ENCODE measurements at regions not wholly inside any gene's neighbourhood (a gene's known extent, or its start where the extent isn't known, plus 50 kb on each side); places are given as distances from the start of the nearest gene placed in this dataset.

DNA sequence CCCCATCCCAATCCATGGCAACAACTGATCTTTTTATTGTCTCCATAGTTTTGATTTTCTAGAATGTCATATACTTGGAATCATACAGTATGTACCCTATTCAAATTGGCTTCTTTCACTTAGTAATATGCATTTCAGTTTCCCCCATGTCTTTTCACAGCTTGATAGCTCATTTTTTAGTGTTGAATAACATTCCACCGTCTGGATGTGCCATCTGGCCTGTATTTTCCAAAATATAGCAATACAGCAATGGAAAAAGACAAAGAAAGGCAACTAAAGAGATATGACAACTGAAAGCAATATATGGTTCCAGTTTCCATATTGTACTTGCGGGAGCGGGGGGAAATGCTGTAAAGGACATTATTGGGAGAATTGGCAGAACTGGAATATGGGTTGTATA is 166.4 kb upstream of the NT5E start:
- TF ChIP-seq EZH2 (IDR thresholded peaks at IDR 0.05; ENCODE audit: insufficient read depth, poor library complexity, severe bottlenecking), result no peak
- TF ChIP-seq EZH2phosphoT487 (IDR thresholded peaks at IDR 0.05; ENCODE audit: insufficient read depth, low read depth), result no peak
